Skeletal muscle cell (primary cell): ENCODE measurements at regions not wholly inside any gene's neighbourhood (a gene's known extent, or its start where the extent isn't known, plus 50 kb on each side); places are given as distances from the start of the nearest gene placed in this dataset.
A peak's percentile ranks its signal among the peaks of the same experiment; 100 is the strongest.
"Not testable (repeated sequence)": the region's sequence is repeated elsewhere in the genome, so short reads cannot be mapped to it uniquely, and the experiment has no call there.

Source experiments
- DNase-seq: peaks from one replicate; pipeline ENCODE4 v3.0.0-alpha.2; 2010; ENCODE audit warnings: low read depth
- H3K4me3 ChIP-seq: 2 replicates; pipeline ENCODE4 v1.5.1; 2011; ENCODE audit warnings: low read depth, mild to moderate bottlenecking, control low read depth, low read length, moderate library complexity

DNA sequence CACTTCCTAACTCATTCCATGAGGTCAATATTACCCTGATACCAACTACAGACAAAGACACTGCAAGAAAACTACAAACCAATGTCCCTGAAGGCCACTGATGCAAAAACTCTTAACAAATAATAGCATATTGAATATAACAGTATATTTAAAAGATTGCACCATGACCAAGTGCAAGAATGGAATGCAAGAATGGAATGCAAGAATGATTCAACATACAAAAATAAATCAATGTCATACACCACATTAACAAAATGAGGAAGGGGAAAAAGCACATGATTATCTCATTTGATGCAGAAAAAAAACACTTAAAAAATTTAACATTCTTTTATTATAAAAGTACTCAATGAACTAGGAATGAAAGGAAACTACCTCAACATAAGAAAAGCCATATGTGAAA, 463.1 kb upstream of the NECTIN3 start:
- no peak for DNase-seq
- no peak overlapping the region for H3K4me3 ChIP-seq

DNA sequence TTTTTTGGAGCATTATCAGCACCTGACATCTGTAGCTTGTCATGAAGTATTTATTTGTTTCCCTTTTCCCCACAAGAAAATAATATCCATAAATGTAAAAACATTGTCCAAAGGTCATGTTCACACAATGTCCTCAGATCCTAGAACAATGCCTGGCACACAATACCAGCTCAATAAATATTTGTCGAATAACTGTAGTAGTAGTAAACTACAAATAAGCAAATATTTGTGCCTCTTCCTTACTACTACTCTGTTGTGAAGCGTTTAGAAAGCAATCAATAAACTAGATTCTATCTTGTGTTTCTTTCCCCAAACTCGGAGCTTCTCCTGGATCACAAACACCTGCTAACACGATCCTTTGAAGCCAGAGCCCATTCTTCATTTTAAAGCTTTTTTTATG, 459.6 kb upstream of the NECTIN3 start:
- no peak for DNase-seq
- H3K4me3 ChIP-seq: no peak overlapping the region

DNA sequence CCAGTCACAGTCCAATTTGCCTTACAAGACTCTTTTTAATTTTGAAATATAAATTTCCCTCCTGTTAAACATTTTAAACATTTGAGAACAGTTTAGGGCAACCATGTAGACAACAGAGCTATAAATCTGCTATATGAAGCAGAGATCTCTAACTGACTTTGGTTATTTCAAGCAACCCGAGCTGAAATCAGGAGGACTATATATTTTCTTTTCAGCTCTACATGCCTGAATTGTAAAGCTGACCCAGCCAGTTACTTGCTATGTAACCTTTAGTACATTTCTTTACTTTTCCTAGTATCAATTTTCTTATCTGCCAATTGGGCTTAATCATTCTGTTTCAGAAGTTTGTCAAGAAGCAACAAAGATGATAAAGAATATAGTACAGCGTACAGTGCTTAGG, 457.4 kb upstream of the NECTIN3 start:
- DNase-seq: no peak
- H3K4me3 ChIP-seq: no peak overlapping the region

DNA sequence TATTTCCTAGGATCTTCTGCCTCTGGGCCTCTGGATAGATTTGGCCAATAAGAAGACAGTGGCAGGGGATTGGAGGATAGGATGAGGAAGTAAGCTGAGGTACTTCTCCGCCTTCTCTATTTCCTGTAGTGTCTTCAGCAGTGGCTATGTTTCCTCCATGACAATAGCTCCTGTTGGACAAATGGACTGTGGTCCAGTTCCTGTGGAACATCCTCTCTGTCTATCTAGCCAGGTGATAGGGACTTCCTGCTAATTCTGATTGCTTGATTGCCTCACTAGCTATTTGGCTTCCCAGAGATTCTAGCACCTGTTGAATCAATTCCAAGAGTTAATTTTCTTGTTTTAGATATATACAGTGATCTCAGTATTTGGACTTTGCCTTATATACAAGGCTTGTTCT, 456.2 kb upstream of the NECTIN3 start:
- no peak overlapping the region for H3K4me3 ChIP-seq
- no peak for DNase-seq

DNA sequence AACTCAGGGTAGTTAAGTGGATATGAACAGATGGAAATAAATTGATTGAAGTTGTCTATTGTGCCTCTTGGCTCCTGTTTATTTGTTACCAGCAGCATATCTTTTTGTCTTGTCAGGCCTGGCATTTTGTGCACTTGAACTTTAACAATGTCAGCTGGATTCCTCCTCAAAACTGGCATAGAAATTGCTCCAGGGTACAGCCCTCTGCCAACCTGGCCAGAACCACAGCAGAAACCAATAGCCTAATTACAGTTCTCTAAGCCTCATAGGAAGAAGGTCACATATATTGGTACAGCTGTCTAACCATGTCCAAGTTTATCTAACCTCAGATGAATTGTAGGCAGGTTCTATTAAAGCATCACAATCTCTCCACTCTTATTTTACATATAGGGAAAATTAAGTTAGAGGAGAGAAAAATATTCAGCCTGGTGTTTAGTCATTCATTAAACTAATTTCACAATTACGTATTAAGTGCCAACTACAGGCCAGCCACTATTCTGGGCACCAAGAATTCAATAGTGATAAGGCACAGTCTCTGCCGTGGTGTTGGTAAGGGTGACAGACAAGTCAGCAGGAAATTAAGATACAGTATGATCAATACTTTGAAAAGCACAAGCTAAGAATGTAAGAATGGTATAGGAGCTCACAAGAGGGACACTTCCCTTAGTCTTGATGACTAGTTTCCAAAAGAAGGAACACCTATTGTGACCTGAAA, 452.9 kb upstream of the NECTIN3 start:
- no peak for DNase-seq
- no peak overlapping the region for H3K4me3 ChIP-seq

DNA sequence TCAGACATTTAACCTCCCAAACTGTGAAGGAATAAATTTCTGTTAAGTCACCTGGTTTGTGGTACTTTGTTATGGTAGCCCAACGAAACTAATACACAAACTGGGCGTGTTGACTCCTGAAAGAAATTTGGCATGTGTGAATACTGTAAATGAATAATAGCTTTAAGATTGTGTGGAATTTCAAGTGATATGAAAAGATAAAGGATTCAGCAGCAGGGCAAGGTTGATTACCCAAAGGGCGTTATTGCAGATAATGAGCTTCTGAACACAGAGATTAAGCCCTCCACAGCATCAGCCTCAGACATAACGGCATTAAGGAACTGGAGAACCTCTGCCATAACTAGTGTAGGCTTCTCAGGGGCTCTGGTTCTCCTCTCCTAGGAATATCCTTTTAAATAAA, 451.5 kb upstream of the NECTIN3 start:
- no peak overlapping the region for H3K4me3 ChIP-seq
- DNase-seq: no peak

DNA sequence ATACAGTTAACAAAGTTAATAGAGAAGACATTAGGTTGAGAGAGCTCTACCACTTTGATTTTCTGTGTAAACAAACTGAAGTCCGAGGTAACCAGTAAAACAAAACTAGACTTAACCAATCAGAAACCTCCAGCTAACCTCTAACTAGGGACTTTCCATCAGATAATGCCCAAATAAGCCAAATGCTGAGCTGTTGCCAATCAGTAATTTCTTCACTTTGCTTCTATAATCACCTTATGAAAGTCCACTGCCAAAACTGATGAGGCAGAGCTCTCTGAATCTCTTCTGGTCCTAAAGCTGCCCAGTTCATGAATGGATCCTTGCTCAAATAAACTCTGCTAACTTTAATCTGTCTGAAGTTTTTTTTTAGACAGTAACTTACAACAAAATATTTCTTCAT, 448.0 kb upstream of the NECTIN3 start:
- no peak for DNase-seq
- H3K4me3 ChIP-seq: no peak overlapping the region

DNA sequence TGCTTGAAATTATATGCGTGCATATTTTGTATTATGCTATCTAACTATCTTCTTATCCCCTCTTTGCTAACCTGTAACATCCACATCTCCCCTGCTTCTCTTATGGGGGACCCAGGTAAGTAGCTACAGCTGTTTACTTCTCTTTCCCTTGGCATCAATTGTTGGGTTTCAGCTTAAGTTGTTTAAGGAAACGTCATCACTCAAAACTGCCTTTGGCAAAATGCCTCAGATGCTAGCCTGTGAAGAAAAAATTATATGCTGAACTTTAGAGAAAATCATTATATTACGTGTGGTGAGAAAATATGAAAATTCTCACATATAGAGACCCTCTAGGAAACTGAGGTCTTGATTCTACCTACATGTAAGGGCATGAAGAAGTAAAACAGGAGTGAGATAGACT, 447.0 kb upstream of the NECTIN3 start:
- peak; percentile 1 for DNase-seq
- H3K4me3 ChIP-seq: no peak overlapping the region

DNA sequence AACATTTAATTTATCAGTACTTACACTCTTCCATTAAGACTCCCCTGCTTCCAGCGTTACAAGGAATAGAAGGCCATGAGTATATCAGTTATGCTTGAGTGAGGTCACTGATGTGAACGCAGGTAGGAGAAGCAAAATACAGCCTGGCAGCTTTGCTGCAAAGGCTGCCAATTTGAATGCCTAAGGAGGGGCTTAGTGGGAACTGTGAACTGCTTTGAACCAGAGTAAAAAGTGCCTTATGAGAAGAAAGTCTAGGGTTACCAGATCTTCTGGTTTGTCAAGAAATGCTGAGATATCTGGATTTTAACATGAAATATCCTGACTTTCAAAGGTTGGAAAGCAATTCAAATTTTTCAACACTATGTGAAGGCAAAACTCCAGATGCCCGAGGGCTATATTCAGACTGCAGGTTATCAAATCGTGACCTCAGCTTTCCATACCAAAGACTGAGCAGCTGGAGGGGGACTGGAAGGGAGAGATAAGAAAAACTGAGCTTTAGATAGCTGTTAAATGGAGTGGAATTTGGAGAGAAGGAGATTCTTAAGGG, 446.3 kb upstream of the NECTIN3 start:
- DNase-seq: no peak
- H3K4me3 ChIP-seq: no peak overlapping the region

DNA sequence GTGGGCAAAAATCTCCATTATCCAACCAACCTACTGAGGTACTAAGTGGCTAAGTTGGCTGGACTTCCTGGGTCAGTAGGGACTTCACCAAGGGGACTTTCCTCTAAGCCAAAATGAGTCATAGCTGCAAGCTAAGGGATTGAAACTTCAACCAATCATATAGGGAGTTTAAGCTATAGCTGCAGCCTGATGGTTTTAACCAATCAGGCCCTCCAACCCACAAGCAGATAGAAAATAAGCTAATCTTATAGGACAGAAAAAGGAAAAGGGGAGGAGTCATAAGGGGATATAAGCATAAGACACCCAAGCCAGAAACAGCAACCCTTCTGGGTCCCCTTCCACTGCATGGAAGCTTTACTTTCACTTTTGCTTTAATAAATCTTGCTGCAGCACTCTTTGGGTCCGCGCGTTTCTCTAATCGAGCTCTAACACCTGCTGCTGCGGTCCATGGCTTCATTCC, 444.9 kb upstream of the NECTIN3 start:
- not testable (repeated sequence) for H3K4me3 ChIP-seq, DNase-seq

DNA sequence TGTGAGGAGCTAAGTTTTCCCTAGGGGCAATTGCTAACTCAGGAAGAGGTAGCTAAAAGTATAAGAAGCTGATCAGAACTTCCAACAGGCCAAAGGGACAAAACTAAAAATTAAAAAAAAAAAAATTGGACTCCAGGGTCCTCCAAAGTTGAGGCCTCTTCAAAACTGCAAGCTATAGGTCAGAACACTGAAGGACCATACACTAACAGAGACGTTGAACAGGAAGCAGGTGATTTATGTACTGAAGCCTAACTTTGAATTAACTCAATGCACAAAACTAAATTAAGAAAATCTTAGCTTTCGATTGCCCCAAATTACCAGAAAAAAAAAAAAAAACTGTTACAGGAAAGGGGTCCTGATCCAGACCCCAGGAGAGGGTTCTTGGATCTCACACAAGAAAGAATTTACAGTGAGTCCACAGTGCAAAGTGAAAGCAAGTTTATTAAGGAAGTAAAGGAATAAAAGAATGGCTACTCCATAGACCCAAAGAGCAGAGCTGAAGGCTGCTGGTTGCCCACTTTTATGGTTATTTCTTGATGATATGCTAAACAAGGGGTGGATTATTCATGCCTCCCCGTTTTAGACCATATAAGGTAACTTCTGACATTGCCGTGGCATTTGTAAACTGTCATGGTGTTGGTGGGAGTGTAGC, 442.8 kb upstream of the NECTIN3 start:
- H3K4me3 ChIP-seq: no peak overlapping the region
- DNase-seq: no peak

DNA sequence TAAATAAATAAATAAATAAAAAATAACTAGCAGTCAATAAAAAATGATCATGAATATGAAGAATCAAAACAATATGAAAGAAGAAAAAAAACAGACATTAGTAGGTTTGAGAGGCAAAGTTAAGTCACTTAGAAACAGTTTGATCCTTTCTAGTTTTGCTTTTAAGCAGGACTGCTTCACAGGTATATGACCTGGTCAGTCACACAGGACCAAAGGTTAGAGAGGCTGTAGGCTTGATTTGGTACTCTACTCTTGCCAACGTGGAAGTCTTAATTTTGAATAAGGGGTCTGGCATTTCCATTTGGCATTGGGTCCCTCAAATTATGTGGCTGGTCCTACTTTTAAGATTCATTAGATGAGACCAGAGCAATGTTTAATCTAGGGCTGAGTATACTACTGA, 441.7 kb upstream of the NECTIN3 start:
- H3K4me3 ChIP-seq: no peak overlapping the region
- no peak for DNase-seq

DNA sequence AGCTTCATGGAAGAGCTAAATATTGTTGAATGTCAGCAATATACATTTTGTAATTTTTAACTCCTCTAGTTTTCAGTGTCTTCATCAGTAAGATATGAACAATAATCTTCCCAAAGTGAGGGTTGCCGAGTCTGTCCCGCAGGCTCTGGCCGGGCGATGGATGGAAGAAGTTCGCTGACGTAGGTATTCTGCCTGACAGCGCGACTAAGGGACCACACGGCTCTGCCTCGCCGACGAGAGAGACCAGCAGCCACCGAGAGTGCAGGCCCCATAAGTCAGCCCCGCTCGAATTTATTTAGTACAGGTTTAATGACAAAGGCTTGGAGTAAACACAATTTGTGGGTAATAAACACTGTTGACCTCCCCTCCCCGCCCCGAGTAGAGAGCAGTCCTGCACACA, 427.4 kb upstream of the NECTIN3 start:
- DNase-seq: no peak

DNA sequence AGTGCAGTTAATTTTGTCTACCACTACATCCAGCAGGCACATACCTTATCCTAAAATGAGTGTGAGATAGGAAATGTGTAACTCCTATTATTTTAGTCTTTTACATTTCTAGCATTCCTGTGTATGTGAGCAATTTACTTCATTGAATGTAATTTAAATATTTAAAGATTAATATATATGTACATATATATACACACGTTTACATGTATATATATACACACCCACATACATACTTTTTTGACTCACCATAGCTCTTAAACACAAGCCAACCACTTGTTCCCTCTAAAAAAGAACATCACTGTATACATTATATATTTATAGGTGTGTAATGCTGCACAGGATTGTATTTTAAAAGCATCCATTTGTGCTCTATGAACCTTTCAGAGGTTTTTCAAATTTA, 425.6 kb upstream of the NECTIN3 start:
- H3K4me3 ChIP-seq: no peak overlapping the region

More for the DNA sequence above, 427.4 kb upstream of the NECTIN3 start:
- H3K4me3 ChIP-seq: no peak overlapping the region

DNA sequence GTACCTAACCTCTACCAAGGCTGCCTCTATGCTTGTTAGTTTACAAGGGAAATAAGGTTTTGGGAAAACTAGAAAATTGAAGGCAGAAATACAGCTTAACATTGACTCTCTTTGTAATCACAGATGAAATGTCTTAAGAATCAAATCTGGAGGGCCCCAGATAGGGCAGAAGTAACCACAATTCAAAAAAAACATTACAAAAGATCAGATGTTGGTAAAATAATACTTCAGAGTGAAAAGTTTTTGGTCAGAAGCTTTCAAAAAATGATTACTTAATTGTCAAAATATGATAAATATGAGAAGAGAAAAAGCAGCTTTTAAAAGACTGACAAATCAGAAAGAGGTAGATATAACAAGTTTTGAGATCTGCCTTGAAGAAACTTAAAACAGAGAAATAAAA, 425.1 kb upstream of the NECTIN3 start:
- H3K4me3 ChIP-seq: no peak overlapping the region
- no peak for DNase-seq

More for the DNA sequence above, 425.6 kb upstream of the NECTIN3 start:
- DNase-seq: no peak

DNA sequence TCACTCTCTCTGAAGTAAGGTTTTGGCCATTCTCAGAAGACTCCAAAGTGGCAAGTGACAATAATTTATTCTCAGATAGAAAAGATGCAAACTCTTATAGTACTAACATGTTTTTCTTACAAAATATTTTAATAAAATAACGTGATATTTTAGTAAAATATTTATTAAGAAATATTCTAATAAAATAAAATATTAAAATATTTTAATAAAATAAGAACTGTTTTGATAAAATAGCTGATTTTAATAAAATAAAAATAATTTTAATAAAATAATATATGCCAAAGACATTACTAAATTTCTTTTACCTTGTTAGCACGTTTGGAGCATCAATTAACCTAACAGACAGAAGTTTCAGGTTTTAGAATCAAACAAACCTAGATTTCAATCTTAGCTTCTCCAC, 424.0 kb upstream of the NECTIN3 start:
- DNase-seq: no peak
- H3K4me3 ChIP-seq: no peak overlapping the region

DNA sequence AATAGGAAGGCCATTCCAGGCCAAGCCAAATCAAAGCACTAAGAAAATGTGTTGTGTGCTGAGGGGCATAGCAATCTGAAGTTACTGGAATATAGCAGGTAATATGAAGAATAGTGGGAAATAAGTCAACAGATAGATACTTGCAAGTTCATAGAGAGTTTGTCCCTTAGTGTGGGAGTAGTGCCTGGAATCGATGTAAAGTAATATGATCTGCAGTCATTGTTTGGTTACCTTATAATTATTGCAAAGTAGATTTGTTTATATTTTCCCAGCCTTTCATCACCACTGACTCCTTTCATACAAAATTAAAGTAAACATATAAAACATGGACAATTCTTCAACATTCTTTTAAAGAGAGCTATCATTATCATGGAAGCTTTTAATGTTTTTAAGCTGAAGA, 420.9 kb upstream of the NECTIN3 start:
- DNase-seq: peak; percentile 6
- no peak overlapping the region for H3K4me3 ChIP-seq

DNA sequence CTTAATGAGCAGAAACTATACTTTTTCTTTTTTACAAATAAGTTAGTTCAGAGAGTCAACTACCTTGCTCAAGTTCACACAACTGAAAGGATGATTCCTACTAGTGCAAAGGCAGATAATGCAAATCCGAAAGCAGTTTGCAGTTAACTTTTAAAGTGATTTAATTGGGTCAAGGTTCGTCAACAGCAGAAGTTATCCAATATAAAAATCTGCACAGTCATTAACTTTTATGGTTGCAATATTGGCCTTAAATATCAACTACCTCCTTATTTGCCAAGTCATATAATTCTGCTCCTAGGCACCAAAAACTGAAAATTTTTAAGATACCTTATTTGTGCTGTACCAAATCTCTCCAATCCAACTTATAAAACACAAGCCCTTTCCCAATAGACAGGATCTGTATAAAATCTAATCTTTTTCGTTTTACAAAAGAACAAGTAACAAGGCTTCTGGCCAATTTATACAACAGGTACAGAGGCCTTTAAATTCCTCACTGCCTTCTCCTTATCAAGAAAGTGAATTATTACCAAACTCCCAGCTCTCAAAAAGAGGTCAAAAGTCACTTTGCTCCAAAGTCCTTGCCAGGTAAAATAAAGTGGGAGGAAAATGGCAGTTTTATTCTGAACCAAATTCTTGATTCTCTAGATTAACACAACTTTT, 416.6 kb upstream of the NECTIN3 start:
- no peak for DNase-seq
- H3K4me3 ChIP-seq: no peak overlapping the region

DNA sequence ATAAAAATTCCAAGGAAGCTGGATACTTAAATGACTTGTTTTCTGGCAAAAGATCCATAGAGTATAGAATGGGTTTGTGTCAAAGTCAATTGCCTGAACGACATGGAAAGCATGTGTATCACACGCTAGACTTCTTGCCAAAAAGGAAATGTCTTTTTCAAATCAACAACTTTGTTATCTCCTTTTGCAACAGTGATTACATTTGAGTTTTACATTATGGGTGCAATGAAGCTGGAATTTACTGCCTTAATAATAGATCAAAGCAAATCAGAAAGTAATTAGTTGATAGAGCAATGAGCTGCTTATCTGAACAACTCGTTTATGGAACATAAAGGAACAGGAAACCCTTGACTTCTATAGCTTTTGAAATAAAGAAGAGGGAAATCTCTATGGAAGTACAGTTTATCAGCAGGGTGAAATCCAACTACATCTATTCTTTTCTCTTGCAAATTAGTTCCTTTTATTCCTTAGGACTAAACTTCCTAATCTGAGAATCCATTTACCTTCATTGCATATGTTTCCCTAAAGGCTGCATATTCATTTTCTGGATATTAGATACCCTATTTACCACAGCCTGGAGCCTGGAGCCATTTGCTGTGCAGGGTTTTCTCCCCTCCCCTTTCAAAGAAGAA, 415.1 kb upstream of the NECTIN3 start:
- DNase-seq: no peak
- H3K4me3 ChIP-seq: no peak overlapping the region

DNA sequence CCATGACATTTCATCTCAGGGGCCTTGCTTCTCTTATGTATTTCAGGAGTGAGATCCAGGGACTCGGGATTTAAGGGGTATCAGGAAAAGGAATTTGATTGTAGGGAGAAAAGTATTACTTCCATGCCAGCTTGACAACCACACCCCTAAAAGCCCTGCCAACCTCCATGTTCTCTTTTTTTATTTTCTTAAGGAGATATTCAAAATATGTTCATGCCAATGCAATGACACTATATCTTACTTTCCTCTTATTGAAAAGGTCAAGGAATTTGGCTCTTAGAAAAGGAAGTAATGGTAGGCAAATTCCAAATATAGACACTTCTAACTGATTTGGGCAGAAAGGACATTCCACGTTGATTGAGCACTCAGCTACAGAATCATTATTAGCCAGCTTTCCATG, 407.5 kb upstream of the NECTIN3 start:
- H3K4me3 ChIP-seq: no peak overlapping the region
- DNase-seq: no peak
